Stimulated activated CD8-positive, alpha-beta memory T cell treated with anti-CD3 and anti-CD28 coated beads, Interleukin-12 subunit alpha, Interleukin-12 subunit beta, amount 100 ng/mL, for 24 hours (primary cell): ENCODE measurements at regions not wholly inside any gene's neighbourhood (a gene's known extent, or its start where the extent isn't known, plus 50 kb on each side); places are given as distances from the start of the nearest gene placed in this dataset.

ENCODE experiments used
- DNase-seq: peaks from one replicate; pipeline ENCODE4 v3.0.0-alpha.2; 2020; ENCODE audit errors: extremely low read depth

DNA sequence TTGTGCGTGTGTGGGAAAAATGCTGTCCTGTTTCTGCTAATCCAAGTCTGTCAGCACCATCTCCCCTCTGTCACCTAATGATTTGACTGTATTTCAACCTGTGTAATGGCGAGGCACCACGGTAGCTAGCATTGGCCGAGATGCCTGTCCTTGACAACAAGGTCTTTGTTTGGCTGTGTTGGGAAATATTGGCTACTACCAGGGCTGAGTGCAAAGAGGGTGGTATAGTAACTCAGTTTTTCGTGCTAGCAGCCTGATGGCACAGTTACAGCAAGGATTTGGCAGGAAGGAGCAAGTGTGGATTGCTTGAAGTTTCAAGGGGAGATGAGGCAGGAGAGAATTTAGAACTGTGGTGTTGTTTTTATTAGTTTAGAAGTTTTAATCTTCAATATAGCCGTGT, 440.3 kb upstream of the RGS6 start:
- no peak for DNase-seq

DNA sequence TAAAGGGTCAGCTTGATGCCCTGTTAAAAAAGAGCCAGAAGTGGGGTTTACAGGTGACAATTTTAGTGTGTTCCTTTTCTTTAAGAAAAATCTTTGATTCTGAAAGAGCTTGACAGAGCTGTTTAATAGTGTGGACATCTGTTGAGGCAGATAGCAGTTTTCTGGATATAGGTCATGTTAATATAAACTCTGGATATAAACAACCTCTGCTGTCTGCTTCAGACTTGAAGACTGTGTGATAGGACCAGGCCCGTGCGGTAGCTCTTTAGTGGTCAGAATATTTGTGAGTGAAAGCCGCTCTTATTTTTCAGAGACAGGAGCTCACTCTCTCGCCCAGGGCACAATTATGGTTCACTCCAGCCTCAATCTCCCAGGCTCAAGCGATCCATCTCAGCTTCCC, 439.9 kb upstream of the RGS6 start:
- DNase-seq = no peak

DNA sequence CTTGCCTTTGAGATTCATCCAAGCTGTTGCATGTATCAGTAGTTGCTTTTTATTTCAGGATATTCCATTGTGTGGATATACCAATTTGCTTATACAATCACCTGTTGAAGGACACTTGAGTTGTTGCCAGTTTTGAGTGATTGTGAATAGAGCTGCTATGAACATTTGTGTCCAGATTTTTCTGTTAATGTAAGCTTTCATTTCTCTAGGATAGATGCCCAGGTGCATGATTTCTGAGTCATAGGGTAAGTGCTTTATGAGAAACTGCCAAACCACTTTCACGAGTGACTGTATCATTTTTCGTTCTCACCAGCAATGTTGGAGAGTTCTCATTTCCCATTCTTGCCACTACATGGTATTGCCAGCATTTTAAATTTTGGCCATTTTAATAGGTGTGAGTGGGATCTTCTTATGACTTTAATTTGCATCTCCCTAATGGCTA, 434.6 kb upstream of the RGS6 start:
- DNase-seq = no peak

DNA sequence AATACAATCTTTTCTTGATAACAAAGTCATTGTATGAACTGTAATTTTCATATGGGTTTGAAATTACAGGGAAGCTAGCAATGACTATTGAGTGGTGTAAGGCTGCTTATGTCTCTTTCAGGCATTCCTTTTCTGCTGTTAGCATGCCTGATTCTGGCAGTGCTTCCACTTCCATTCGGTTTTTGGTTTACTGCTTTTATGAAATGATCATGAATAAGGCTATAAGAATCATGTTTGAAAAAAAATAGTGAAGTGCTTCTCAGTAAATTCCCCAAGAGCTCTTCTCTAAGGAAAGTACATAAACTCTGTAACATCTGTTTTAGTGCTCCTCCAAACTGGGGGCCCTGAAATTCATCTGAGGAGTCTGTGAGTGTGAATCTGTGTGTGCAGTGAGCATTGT, 434.0 kb upstream of the RGS6 start:
- DNase-seq = no peak

DNA sequence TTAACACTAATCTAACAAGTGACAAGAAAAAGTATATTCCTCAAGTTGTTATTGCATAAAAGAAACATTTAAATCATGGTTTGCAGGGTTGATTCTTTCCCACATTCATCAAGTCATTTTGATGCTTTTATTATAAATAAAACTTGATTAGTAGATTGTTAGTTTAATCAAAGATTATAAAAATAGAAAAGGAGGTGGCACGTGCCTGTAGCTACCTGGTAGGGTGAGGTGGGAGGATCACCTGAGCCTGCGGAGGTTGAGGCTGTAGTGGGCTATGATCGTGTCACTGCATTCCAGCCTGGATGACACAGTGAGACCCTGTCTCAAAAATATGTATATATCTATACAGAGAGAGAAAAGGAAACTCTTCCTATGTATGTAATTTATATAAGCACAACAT, 433.2 kb upstream of the RGS6 start:
- DNase-seq = no peak

DNA sequence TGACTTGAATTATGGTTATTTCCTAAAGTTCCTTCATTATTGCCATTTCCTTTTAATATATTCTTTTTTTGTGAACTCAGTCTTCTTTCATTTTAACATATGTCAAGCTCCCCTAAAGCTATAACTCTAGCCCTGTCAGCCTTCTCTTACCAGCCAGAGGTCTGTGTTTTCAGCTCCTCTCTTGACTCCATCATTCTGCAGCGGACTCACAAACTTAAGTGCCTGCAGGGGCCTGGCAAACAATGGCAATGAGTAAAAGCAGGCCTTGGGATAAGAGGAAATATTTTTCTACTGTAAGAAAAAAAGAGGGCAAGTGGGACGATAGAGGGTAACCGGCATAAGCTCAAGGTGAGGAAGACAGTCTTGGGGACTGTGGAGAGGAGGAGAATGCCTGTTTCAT, 424.5 kb upstream of the RGS6 start:
- no peak for DNase-seq

DNA sequence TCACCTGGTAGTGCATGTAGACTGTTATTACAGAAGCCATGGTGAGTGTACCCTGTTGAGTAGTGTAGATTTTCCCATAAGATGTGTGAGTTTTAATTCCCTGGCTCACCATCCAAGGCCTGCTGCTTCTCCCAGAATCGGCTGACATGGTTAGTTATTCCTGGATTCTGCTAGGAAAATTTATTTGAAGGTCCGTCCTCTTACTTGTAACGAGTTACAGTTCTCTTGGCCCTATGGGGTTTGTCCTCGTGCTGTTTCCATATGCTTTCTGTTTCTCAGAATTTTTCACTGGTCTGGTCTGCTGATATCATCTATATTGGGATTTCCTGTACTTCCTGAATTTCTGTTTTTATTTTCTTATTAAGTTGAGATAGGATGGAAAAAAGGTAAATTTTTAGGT, 423.3 kb upstream of the RGS6 start:
- no peak for DNase-seq

DNA sequence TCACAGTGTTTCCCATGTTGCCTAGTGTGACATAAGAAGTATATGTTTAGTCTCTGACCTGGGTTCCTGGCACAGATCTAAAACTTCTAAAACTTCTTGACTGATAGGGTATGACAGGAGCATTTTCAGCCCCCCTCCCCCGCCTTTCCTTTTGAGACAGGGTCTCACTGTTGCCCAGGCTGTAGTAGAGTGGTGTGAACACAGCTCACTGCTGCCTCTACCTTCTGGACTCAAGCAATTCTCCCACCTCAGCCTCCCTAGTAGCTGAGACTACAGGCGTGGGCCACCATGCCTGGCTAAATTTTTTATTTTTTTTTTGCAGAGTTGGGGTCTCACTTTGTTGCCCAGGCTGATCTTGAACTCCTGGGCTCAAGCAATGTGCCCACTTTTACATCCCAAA, 421.1 kb upstream of the RGS6 start:
- DNase-seq = no peak

DNA sequence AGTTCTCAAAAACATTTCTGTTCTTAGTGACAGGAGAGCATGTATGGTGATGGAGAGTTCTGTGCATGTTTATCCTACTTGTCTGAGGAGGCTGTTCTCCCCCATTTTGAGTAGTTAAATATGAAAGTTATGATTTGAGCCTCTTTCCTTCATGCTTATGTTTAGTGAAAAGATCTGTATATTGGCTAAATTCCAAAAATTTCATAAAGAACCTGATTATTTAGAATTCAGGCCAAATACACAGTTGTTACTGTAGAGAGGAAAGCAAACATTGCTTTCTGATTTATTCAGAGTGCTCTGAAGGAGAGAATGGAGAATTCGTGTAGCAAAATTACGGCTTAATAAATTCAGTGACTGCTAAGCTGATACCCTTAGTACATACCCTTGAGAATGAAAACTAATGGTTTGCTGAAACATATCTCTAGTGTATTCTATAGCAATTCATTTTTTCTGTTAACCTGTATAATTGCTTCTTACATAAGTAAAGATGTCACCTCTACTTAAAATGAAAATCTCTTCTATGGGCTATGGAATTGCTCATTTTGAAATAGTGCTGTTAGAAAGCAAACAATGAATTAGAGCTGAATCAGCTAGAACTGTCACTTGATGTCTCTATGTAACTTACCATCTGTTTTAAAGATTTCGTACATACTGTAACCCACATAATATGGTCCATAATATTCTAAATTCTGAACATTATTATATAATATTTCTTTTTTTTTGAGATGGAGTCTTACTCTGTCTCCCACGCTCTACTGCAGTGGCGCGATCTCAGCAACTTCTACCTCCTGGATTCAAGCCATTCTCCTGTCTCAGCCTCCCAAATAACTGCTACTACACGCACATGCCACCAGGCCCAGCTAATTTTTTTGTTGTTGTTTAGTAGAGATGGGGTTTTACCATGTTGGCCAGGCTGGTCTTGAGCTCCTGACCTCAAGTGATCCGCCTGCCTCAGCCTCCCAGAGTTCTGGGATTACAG, 417.0 kb upstream of the RGS6 start:
- DNase-seq = no peak

DNA sequence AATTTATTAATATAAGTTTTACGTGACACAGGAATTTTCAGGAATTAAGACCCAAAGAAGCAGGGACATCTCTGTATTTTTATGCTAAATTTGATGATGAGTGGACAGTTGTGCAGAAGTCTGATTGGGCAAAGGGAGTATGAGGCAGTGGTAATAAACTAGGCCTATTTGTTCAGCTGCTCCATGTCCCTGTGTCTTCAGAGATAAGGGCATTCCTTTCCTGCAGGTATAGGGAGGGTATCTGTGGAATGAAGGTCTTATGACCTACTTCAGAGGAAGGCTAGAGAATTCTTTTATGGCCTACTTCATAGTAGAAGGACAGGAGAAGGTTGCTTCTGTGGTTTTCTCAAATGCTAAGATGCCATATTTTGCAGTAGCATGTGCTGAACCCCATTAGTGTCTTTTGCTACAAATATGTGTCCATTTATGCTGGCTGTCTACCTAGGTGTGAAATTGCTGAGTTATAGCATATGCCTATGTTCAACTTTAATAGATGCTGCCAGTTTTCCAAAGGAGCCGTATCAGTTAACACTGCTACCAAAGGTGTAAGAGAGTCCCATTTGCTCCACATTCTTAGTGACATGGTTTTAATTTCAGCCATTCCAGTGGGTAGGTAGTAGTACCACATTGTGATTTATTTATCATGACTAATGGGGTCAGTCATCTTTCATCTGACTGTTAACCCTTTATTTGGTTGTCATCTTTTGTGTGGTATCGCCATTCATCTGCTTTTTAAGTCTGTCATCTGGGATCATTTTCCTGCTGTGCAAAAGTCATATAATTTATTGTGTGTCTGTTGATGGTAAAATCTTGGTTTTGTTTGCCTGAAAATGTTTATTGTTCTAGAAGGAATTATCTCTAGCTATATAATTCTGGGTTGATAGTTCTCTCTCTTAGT, 410.7 kb upstream of the RGS6 start:
- no peak for DNase-seq

DNA sequence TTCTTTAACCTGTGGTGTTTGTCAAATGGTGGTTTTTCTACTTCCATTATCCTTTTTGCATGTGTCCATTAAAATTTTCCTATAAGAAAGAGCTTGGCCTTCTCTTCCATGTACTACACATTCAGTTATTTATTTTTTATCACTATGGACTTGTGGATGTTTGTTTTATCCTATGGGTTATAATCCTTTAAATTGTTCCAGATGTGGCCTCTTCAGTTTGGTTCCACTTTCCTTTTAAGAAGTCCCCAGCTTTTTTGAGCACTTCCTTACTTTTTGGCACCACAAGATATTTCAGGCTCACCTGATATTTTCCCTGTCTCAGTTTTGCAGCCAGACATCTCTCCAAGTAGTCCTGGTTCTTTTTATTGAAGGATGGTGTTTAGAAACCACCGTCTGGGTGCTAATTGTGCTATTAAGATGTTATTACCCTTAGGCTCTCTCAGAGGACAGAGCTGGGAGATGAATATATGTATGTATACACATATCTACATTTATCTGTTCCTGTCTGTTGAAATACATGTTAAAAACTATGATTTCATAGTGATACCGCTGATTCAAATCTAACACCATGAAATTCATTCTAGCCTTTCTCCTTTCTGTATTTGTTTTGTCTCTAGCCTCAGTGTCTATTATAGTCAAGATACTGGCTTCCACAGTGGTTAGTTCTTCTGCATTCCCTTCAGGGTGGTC, 408.5 kb upstream of the RGS6 start:
- no peak for DNase-seq

DNA sequence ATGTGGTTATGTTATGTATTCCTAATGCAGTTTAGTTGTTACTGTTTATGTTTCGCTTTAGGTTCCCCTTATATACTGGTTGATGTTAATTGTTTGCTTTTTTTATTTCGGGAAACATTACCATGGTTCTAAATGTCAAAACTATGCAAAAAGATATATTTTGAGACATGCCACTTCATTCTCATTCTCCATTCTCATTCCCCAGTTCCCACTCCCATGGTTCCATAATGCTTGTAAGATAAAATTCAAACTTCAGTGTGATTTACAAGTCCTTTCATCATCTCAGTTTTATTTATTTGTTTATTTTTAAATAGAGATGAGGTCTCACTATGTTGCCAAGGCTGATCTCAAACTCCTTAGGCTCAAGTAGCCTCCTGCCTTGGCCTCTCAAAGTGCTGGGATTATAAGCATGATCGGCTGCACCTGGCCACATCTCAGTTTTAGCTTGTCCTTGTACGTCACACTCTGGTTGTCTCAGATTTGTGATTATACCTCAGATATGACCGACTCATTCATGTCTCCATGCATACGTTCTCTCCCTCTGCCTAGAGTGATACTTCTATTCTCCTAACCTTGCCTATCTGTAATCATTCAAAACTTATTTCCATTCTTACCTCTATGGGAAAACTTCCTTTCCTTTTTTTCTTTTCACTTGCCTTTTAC, 407.8 kb upstream of the RGS6 start:
- no peak for DNase-seq

DNA sequence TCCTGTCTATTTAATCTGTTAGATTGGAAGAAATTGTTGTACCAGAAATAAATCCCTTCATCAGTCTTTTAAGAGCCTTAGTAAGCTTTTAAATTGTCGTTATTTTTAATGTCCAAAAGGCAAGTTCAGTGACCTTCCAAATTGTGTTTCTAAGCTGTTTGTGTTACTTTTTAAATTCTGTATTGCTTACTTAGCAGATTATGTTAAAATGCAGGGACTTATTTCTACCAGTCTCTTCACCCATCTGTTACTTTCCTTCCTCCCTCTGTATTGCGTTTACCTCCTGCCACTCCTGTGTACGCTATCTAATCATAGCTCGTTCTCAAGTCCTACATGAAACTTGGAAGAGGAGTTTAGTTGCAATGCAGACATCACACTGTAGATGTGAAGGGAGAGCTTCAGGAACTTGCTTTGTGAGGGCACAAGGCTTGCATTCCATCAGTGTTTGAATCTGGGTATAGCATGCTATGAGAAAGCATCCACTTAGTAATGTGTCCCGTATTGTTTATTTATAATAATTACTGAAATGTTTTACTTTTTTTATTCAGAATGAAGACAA, 406.5 kb upstream of the RGS6 start:
- DNase-seq = no peak

DNA sequence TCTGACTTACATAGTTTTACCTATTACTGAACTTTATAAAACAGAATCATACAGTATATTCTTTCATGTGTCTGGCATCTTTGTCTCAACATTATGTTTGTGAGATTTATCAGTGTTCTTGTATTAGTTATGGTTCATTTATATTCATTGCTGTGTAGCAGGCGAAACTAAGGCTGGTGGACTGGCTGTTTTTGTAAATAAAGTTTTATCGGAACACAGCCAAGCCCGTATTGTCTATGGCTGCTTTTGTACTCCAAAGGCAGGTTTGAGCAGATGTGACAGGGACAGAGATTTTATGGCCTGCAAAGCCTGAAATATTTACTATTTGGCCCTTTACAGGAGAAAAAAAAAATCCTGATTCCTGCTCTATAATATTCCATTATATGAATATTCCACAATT, 405.8 kb upstream of the RGS6 start:
- no peak for DNase-seq

DNA sequence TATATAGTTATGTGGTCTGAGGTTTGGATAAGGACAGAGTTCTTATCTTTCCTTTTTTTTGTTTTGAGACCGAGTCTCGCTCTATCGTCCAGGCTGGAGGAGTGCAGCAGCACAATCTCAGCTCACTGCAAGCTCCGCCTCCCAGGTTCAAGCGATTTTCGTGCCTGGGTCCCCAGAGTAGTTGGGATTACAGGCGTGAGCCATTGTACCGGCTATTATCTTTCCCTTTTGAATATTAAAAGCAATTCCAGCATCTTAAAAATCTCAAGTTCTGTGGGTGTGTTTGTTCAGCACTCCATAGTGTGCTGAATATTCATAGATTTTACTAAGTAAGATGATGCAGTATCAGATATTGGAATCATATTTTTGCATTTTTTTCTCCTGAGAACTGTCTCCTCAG, 404.4 kb upstream of the RGS6 start:
- no peak for DNase-seq

DNA sequence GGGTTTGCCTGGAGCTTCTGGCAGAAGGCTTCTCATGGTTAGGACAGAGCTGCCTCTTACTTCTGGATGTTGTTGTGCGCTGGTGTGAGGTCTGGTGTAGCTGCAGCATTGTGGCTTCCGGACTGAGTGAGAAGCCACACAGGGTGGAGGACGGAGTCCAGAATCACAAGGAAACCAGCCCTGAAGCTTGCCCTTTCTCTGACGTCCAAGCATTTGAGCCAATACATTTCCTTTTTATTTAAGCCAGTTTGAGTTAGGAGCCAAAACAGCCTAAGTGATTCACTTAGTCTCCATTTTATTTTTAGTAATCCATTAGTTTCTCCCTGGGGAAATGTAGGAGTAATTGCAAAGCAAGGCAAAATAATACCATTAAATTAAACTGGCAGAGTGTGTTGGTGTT, 402.4 kb upstream of the RGS6 start:
- DNase-seq = no peak

DNA sequence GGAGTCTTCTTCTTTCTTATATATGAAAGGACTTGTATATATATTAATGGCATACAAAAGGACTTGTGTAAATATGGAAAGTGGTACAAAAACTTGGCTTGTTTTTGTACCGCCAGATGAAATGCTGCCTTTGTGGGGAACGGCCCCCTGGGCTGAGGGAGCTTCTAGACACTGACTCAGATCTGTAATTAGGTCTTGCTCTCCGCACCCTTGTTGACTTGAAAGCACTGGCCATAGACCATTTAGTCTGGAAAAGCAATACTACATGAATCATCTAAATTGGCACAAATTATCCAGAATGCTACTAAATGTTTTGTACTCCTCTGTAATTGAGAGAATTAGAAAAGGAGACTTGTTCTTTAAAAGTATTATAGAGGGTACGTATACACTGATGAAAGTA, 399.9 kb upstream of the RGS6 start:
- no peak for DNase-seq

DNA sequence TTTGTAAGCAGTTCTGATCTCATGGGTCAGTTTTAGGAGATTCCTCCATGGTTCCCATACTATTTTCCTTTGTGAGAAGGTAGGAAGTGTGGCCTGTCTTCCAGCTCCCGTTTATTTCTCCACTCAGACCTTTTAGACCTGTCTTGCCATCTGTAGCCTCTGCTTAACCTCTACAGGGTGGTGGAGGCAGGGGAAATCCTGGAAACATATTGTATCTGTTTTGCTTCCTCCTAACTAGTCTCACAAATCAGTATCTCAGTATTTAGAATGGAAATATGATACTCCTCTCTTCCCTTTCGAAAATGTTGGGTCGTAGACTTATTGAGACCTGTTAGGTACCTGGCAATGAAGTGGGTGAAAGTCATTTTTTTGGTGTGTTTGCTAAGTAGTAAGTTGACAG, 399.4 kb upstream of the RGS6 start:
- DNase-seq = no peak

DNA sequence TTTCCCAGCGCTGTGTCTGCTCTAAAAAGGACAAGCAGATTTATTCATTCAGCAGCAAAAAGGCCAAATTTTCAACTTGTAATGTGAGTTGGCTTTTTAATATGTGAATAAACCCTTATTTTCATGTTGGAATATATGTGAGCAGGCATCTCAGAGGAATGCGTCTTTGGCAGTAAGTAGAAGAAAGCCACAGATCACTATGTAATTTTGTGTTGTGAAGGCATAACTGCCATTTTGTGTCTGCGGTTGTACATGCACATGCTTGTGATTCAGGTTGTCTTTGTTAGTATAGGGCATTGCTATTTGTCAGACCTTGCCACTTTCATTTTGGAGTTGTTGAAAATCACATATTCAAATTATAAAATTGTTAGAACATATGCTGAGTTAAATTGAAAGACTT, 398.8 kb upstream of the RGS6 start:
- DNase-seq = no peak

DNA sequence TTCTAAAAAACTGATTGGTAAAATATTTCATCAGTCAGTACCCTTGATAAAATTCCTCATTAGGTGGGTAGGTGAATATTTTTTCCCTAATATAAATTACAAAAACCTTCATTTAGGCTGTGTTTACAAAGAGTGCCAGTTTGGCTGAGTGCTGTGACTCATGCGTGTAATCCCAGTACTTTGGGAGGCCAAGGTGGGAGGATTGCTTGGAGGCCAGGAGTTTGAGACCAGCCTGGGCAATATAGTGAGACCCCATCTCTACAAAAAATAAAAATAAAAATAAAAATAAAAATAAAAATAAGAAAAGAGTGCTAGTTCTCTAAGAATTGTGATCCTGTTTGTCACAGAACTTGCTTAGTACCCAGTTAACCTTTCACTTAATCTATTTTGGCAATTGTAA, 398.4 kb upstream of the RGS6 start:
- DNase-seq = no peak

DNA sequence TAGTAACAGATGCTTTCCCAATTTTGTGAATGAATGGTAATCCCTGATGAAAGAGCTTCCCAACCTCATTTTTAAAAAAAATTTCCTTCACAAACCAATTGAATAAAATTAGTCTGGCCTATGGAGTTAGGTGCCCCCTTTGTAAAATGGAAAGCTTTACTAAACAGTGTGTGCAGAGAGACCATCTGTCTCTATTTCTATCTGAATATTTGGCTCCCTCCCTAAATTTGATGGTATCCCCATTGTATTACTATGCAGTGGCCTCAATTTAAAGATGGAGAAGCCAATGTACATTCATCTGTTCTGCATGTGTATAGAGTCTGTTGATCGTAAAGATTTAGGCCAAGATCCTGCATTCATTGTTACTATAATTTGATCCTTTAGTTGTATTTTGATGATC, 397.7 kb upstream of the RGS6 start:
- DNase-seq = no peak
